OCI-LY1 (cell line): ENCODE measurements at regions not wholly inside any gene's neighbourhood (a gene's known extent, or its start where the extent isn't known, plus 50 kb on each side); places are given as distances from the start of the nearest gene placed in this dataset.

Experiments used
- H2AFZ ChIP-seq: fragments of 200-600 bp; sonication (generic), shearing (Covaris generic); 2 replicates; pipeline ENCODE4 v1.6.0; 2014; ENCODE audit warnings: antibody characterized with exemption, mild to moderate bottlenecking, low read length
- H3F3A ChIP-seq: fragments of 200-600 bp; sonication (generic), shearing (Covaris generic); 2 replicates; pipeline ENCODE4 v1.6.0; 2014; ENCODE audit warnings: mild to moderate bottlenecking, antibody characterized with exemption, low read length, moderate library complexity; ENCODE audit not compliant: insufficient read depth
- H3K27ac ChIP-seq: fragments of 200-600 bp; sonication (generic); 2 replicates; pipeline ENCODE4 v1.5.1; 2014; ENCODE audit warnings: low read length, mixed run types, mild to moderate bottlenecking, low read depth; ENCODE audit not compliant: poor library complexity, severe bottlenecking
- H3K27me3 ChIP-seq: fragments of 200-600 bp; sonication (generic); 2 replicates; pipeline ENCODE4 v1.6.0; 2014; ENCODE audit warnings: antibody characterized with exemption, mild to moderate bottlenecking, low read length, moderate library complexity; ENCODE audit not compliant: insufficient read depth
- H3K36me3 ChIP-seq: fragments of 200-600 bp; sonication (generic); 2 replicates; pipeline ENCODE4 v1.6.1; 2014; ENCODE audit warnings: mild to moderate bottlenecking, antibody characterized with exemption, low read length, moderate library complexity, mixed read lengths; ENCODE audit not compliant: insufficient read depth
- H3K4me1 ChIP-seq: fragments of 200-600 bp; sonication (generic); 2 replicates; pipeline ENCODE4 v1.5.1; 2014; ENCODE audit warnings: mild to moderate bottlenecking, low read length, moderate library complexity; ENCODE audit not compliant: insufficient read depth, severe bottlenecking
- H3K4me2 ChIP-seq: fragments of 200-600 bp; sonication (generic), shearing (Covaris generic); 2 replicates; pipeline ENCODE4 v1.6.1; 2014; ENCODE audit warnings: low read length
- H3K4me3 ChIP-seq: fragments of 200-600 bp; sonication (generic); 2 replicates; pipeline ENCODE4 v1.5.1; 2014; ENCODE audit warnings: low read length, low read depth, mild to moderate bottlenecking, mixed read lengths; ENCODE audit not compliant: poor library complexity, severe bottlenecking
- H3K79me2 ChIP-seq: fragments of 200-600 bp; shearing (Covaris generic); 2 replicates; pipeline ENCODE4 v1.6.1; 2016; ENCODE audit warnings: mixed run types, low read length, mixed read lengths; ENCODE audit not compliant: insufficient read depth
- H3K9ac ChIP-seq: fragments of 200-600 bp; sonication (generic), shearing (Covaris generic); 2 replicates; pipeline ENCODE4 v1.6.1; 2014; ENCODE audit warnings: mild to moderate bottlenecking, low read length, mixed read lengths
- H3K9me2 ChIP-seq: fragments of 200-600 bp; sonication (generic), shearing (Covaris generic); 2 replicates; pipeline ENCODE4 v1.6.1; 2014; ENCODE audit warnings: low read depth, mild to moderate bottlenecking, low read length, mixed read lengths
- H3K9me3 ChIP-seq: fragments of 200-600 bp; shearing (Covaris generic); 2 replicates; pipeline ENCODE4 v1.6.1; 2014; ENCODE audit warnings: low read length, mixed read lengths
- H4K20me1 ChIP-seq: fragments of 200-600 bp; sonication (generic), shearing (Covaris generic); 2 replicates; pipeline ENCODE4 v1.6.0; 2016; ENCODE audit warnings: mild to moderate bottlenecking, low read length; ENCODE audit not compliant: insufficient read depth
- EZH2 ChIP-seq: fragments of 200-600 bp; sonication (generic), shearing (Covaris generic); IDR thresholded peaks from 2 replicates; pipeline ENCODE4 v1.8.0; 2017; ENCODE audit warnings: borderline replicate concordance, mixed run types, mild to moderate bottlenecking, antibody characterized with exemption, low read length, moderate library complexity, mixed read lengths
- TF ChIP-seq, protein P1 (sequence below): fragments of 200-600 bp; sonication (generic), shearing (Covaris generic); IDR thresholded peaks from 2 replicates; pipeline ENCODE4 v1.5.1; 2017; ENCODE audit warnings: mild to moderate bottlenecking, antibody characterized with exemption, low read length, moderate library complexity, mixed read lengths

DNA sequence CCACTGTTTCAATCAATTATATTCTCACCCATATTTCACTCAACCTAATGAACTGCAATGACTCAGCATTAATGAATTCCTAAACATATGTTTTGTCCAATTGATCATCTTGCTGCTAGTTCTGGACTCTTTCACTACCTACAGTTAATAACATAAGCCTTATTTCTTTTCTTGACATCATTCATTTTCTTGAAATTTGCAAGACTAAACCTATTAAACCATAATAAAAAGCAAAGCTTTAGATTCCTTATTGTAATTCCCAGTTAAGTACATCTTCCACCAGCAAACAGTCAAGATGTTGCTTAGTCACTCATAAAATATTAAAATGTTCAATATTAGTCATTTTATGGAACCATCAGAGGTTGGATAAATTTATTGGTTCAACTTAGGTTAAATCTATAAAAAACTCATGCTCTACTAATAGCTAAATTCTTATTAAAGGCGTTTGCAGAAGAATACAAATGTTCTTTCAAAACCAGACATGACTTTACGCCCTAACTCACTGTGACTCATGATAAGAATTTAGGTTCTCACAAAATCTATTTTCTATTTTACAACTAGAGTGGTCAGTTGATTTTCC, 599.4 kb downstream of the RNF144A start:
- H3K27me3 ChIP-seq: no peaks in the 10 kb centered on the region
- no peaks in the 10 kb centered on the region for H3K79me2 ChIP-seq
- H3F3A ChIP-seq: no peaks in the 10 kb centered on the region
- H3K9ac ChIP-seq: no peak overlapping the region
- TF ChIP-seq, protein P1, sequence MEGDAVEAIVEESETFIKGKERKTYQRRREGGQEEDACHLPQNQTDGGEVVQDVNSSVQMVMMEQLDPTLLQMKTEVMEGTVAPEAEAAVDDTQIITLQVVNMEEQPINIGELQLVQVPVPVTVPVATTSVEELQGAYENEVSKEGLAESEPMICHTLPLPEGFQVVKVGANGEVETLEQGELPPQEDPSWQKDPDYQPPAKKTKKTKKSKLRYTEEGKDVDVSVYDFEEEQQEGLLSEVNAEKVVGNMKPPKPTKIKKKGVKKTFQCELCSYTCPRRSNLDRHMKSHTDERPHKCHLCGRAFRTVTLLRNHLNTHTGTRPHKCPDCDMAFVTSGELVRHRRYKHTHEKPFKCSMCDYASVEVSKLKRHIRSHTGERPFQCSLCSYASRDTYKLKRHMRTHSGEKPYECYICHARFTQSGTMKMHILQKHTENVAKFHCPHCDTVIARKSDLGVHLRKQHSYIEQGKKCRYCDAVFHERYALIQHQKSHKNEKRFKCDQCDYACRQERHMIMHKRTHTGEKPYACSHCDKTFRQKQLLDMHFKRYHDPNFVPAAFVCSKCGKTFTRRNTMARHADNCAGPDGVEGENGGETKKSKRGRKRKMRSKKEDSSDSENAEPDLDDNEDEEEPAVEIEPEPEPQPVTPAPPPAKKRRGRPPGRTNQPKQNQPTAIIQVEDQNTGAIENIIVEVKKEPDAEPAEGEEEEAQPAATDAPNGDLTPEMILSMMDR: no peak
- no peak for TF ChIP-seq EZH2
- H3K36me3 ChIP-seq: no peaks in the 10 kb centered on the region
- no peak overlapping the region for H3K4me3 ChIP-seq
- no peak overlapping the region for H2AFZ ChIP-seq
- no peak overlapping the region for H3K27ac ChIP-seq
- no peaks in the 10 kb centered on the region for H3K4me1 ChIP-seq
- no peak overlapping the region for H3K4me2 ChIP-seq
- H3K9me2 ChIP-seq: no peaks in the 10 kb centered on the region
- no peaks in the 10 kb centered on the region for H4K20me1 ChIP-seq
- H3K9me3 ChIP-seq: no peaks in the 10 kb centered on the region

DNA sequence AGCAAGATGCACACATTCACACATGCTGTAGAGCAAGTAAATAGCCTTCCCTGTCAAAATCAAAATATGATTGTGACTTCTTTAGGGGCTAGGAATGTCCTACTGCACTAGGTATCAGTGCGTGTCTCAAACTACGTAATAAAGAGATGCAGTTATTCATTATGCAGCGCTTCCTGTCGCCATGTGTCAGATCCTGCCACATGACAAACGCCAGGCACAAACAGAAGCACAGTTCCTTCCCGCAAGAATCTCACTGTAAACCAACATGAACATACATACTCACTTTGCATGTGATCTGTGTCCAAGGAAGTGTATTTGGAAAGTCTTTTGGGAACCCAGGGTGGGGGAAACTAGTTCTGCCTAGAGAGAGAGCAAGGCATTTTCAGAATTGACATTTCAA, 599.9 kb downstream of the RNF144A start:
- Histone ChIP-seq H3K79me2 (no peaks in the 10 kb centered on the region), H4K20me1 (no peaks in the 10 kb centered on the region), H3K9me3 (no peaks in the 10 kb centered on the region), H3K27me3 (no peaks in the 10 kb centered on the region), H2AFZ (no peak overlapping the region), H3K36me3 (no peaks in the 10 kb centered on the region), H3K27ac (no peak overlapping the region), H3K9me2 (no peaks in the 10 kb centered on the region), H3K9ac (no peak overlapping the region), H3F3A (no peaks in the 10 kb centered on the region), H3K4me3 (no peak overlapping the region), H3K4me1 (no peaks in the 10 kb centered on the region), H3K4me2 (no peak overlapping the region)
- no peak for TF ChIP-seq EZH2
- TF ChIP-seq, protein P1: no peak

DNA sequence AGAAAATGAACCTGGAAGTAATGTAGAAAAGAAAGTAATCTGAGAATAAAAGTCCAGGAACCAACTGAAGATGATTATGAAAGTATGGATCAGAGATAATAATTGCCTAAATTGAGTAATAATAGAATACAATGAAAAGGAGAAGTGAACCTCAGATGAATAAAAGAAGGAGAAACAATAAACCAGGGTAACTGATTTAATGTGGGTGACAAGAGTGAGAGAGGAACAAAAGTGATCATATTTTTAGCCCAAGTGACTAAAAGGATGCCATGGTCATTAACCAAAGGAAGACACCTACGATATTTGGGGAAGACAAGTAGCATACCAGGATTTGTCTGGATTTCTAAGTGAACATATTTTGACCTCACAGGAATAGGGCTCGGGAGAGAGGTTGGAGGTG, 600.6 kb downstream of the RNF144A start:
- H3K4me2 ChIP-seq: no peak overlapping the region
- no peaks in the 10 kb centered on the region for H4K20me1 ChIP-seq
- H2AFZ ChIP-seq: no peak overlapping the region
- no peaks in the 10 kb centered on the region for H3K36me3 ChIP-seq
- H3K4me1 ChIP-seq: no peaks in the 10 kb centered on the region
- H3K27ac ChIP-seq: no peak overlapping the region
- H3K9me2 ChIP-seq: no peaks in the 10 kb centered on the region
- no peak overlapping the region for H3K9ac ChIP-seq
- H3K9me3 ChIP-seq: no peaks in the 10 kb centered on the region
- H3F3A ChIP-seq: no peaks in the 10 kb centered on the region
- no peaks in the 10 kb centered on the region for H3K27me3 ChIP-seq
- H3K4me3 ChIP-seq: no peak overlapping the region
- TF ChIP-seq EZH2: no peak
- TF ChIP-seq, protein P1: no peak
- no peaks in the 10 kb centered on the region for H3K79me2 ChIP-seq
